Muscle layer of duodenum (tissue), 2 donors: ENCODE measurements at regions not wholly inside any gene's neighbourhood (a gene's known extent, or its start where the extent isn't known, plus 50 kb on each side); places are given as distances from the start of the nearest gene placed in this dataset.
"Not testable (repeated sequence)": the region's sequence is repeated elsewhere in the genome, so short reads cannot be mapped to it uniquely, and the experiment has no call there.

Experiments used
- H3K27ac ChIP-seq: one replicate; pipeline ENCODE4 v1.7.0; 2013; ENCODE audit warnings: mild to moderate bottlenecking, low read length
- H3K27me3 ChIP-seq: one replicate; pipeline ENCODE4 v1.7.0; 2013; ENCODE audit warnings: low read depth, mild to moderate bottlenecking, control low read depth, low read length
- H3K36me3 ChIP-seq, 2 donors: one replicate each; pipeline ENCODE4 v1.7.0; 2013; ENCODE audit warnings: low read length in 2 of 2, control low read depth in 1 of 2, mild to moderate bottlenecking in 1 of 2; ENCODE audit not compliant: insufficient read depth in 2 of 2, control insufficient read depth in 1 of 2
- H3K4me1 ChIP-seq, 2 donors: one replicate each; pipeline ENCODE4 v1.7.0; 2013; ENCODE audit warnings: low read length in 2 of 2, mild to moderate bottlenecking in 2 of 2, control low read depth in 1 of 2, moderate library complexity in 1 of 2; ENCODE audit not compliant: insufficient read depth in 2 of 2, control insufficient read depth in 1 of 2
- H3K4me3 ChIP-seq, 2 donors: one replicate each; pipeline ENCODE4 v1.7.0; 2013; ENCODE audit warnings: low read length in 2 of 2, low read depth in 1 of 2, mild to moderate bottlenecking in 1 of 2
- H3K9me3 ChIP-seq, 2 donors: one replicate each; pipeline ENCODE4 v1.7.0; 2013; ENCODE audit warnings: low read length in 2 of 2, control low read depth in 1 of 2, mild to moderate bottlenecking in 1 of 2; ENCODE audit not compliant: control insufficient read depth in 1 of 2
- donor health status: healthy.

DNA sequence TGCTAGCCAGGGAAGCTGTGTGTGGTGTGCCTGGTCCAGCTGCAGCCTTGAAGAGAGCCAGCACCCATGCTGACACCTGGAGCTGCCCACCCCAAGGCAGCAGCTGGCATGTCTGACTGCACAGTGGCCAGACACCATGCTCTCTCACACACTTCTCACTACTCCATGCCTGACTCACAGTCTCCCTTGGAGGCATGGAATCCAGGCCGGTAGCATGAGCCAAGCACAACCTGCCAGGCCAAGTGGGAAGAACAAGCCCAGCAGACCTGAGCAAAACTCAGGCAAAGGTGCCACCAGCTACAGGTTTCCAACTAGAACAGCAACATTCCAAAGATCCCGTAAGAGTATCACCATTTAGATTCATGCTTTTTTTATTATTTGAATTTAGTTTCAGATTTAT lies 625.3 kb upstream of the LRRTM4 start:
- H3K27me3 ChIP-seq = no peaks in the 10 kb centered on the region

GRCh38 chr2:78154586-78154985 lies 632.4 kb upstream of the LRRTM4 start:
- Histone ChIP-seq H3K9me3 (no peaks in the 10 kb centered on the region), H3K4me1 (no peaks in the 10 kb centered on the region), H3K27me3 (no peaks in the 10 kb centered on the region), H3K27ac (no peak overlapping the region), H3K4me3 (no peak overlapping the region), H3K36me3 (no peaks in the 10 kb centered on the region)

More for the DNA sequence above, 625.3 kb upstream of the LRRTM4 start:
- no peak overlapping the region for H3K4me3 ChIP-seq
- no peaks in the 10 kb centered on the region for H3K9me3 ChIP-seq
- no peaks in the 10 kb centered on the region for H3K4me1 ChIP-seq
- H3K36me3 ChIP-seq = no peaks in the 10 kb centered on the region
- no peak overlapping the region for H3K27ac ChIP-seq

- H3K27me3 ChIP-seq = no peaks in the 10 kb centered on the region
- H3K4me3 ChIP-seq = no peak overlapping the region
- H3K27ac ChIP-seq = no peak overlapping the region
- H3K4me1 ChIP-seq = no peaks in the 10 kb centered on the region
- H3K36me3 ChIP-seq = no peaks in the 10 kb centered on the region
- H3K9me3 ChIP-seq = no peaks in the 10 kb centered on the region
Measured at GRCh38 chr2:78162202-78162601, 640.0 kb upstream of the LRRTM4 start.

DNA sequence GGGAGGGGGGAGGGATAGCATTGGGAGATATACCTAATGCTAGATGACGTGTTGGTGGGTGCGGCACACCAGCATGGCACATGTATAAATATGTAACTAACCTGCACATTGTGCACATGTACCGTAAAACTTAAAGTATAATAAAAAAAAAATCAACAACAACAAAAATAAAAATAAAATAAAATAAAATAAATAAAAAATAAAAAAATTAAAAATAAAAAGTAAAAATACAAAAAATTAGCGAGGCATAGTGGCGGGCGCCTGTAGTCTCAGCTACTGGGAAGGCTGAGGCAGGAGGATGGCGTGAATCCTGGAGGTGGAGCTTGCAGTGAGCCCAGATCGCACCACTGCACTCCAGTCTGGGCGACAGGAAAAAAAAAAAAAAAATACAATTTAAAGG lies 650.0 kb upstream of the LRRTM4 start:
- not testable (repeated sequence) for H3K4me3 ChIP-seq, H3K36me3 ChIP-seq, H3K4me1 ChIP-seq, H3K27ac ChIP-seq, H3K9me3 ChIP-seq, H3K27me3 ChIP-seq

DNA sequence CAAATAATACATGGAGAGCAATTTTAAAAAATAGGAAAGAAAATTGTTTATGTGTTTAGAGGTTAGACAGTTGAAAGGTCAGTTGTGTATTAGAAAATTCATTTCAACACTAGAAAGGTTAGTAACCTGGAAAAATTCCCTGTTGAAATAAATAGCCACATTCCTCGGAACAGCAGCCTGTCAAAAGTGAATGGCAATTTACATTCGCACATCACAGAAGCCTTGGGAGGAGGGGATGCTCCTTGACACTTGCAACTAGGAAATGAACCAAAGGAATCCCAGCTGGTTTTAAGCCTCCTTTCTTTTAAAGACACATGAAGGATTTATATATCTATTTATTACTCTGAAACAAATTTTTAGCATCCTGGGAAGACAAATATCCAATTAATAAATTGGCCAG lies 653.5 kb upstream of the LRRTM4 start:
- no peaks in the 10 kb centered on the region for H3K36me3 ChIP-seq
- H3K27ac ChIP-seq = no peak overlapping the region
- H3K9me3 ChIP-seq = no peaks in the 10 kb centered on the region
- no peaks in the 10 kb centered on the region for H3K27me3 ChIP-seq
- no peak overlapping the region for H3K4me3 ChIP-seq
- no peaks in the 10 kb centered on the region for H3K4me1 ChIP-seq

DNA sequence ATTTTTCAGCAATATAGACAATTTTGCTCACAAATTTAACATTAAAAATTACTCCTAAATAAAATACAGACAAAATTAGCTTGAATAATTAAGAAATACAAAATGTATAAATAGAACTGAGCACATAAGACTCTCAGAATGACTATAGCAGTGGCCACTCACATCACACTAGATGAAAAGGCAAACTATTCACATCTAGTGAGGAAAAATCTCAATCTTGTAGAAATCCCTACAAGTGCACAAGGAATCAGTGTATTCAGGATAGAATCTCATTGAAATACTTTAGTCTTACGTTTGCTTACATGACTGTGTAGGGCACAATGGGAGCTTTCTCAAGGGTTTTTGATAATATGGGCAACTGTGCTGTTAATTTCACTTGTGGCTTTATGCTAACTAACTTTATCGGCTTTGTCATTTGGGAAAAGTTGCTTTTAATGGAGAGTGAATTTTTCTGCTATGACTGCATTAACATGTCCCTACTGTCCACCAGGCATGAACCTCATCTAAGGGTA lies 678.9 kb upstream of the LRRTM4 start:
- Histone ChIP-seq H3K27me3 (no peaks in the 10 kb centered on the region), H3K9me3 (no peaks in the 10 kb centered on the region), H3K4me3 (no peak overlapping the region), H3K36me3 (no peaks in the 10 kb centered on the region), H3K27ac (no peak overlapping the region), H3K4me1 (no peaks in the 10 kb centered on the region)

DNA sequence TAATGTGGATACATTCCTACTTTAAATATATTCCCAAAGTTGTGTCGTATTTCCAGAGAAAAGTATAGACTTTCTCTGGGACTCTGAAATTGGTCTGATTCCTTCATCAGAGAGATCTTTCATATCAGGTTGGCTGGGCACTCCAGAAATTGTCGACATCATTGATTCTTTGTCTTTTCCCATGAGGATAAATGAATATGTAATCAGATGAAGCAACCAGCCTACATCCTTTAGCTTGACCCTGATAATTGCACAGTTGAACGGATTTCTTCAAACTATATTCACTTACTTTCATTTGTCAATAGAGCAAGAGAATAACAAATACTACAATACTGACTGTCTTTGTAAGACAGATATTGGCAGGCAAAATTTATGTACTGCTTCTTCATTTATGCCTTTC lies 680.2 kb upstream of the LRRTM4 start:
- Histone ChIP-seq H3K36me3 (no peaks in the 10 kb centered on the region), H3K27me3 (no peaks in the 10 kb centered on the region), H3K4me3 (no peak overlapping the region), H3K9me3 (no peaks in the 10 kb centered on the region), H3K27ac (no peak overlapping the region), H3K4me1 (no peaks in the 10 kb centered on the region)

DNA sequence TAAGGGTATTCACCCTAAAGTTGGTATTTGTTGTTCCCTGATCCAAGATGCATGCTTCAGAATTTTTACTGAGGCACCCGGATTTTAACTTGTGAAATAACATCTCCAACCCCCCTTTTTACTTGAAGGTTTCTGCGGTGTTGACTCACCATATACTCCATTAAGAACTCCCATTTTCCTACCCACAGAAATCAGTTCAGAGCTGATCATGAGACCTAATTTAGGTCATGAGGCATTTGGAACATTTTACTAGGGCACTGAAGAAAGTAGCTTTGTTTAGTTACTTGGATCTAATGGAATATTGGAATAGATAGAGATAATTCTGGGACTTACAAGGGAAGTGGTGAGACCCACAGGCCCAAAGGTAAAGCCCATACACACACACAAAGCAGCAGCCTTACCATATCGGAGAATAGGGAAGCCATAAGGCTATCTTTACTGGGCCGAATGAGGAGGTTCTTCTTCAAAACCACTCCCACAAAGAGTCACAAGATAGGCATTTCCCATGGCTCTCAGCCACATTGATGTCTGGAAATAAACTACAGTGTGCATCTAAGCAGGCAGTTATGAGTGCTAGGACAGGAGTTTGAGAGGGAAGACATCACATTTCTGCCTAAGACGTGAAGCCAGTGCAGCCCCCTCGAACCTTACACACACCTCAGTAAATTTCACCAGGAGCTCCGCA lies 681.0 kb upstream of the LRRTM4 start:
- Histone ChIP-seq H3K36me3 (no peaks in the 10 kb centered on the region), H3K4me3 (no peak overlapping the region), H3K27me3 (no peaks in the 10 kb centered on the region), H3K9me3 (no peaks in the 10 kb centered on the region), H3K4me1 (no peaks in the 10 kb centered on the region), H3K27ac (no peak overlapping the region)

GRCh38 chr2:78218066-78218465 lies 695.9 kb upstream of the LRRTM4 start:
- Histone ChIP-seq H3K36me3 (no peaks in the 10 kb centered on the region), H3K4me1 (no peaks in the 10 kb centered on the region), H3K27ac (no peak overlapping the region), H3K27me3 (no peaks in the 10 kb centered on the region), H3K9me3 (no peaks in the 10 kb centered on the region), H3K4me3 (no peak overlapping the region)

- Histone ChIP-seq H3K27ac (no peak overlapping the region), H3K36me3 (no peaks in the 10 kb centered on the region)
Measured at GRCh38 chr2:78237704-78238103, 715.5 kb upstream of the LRRTM4 start.

DNA sequence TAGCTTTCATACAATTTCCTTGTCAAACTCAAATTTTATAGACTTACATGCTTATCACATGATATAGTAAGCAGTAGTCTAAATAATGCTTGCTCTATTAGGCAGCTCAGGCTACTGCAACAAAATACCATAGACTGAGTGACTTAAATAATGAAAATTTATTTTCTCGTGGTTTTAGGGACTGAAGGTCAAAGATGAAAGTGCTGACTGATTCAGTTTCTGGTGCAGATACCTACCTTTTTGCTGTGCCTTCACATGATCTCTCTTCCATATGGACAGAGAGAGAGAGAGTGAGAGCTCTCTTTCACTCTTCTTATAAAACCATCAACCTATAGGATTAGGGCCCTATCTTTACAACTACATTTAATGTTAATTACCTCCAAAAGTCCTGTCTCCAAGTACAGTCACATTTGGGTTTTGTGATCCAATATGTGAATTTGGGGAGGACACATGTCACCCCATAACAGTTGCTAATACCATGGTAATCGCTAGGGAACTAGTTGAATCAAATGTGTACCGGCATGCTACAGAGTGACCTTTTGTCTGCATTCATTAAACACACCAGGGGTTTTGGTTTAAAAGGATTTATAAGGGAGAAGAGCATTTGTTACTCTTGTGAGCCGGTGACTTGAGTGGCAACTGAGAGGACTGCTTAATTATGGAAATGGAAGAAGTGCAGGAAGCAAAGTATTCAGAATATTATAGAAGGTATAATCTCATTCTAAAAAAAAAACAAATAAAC lies 723.4 kb upstream of the LRRTM4 start:
- Histone ChIP-seq H3K36me3 (no peaks in the 10 kb centered on the region), H3K4me1 (no peaks in the 10 kb centered on the region), H3K27ac (no peak overlapping the region), H3K4me3 (no peak overlapping the region), H3K9me3 (peaks cover 0 to 2% of the 10 kb centered on the region in 2 donors), H3K27me3 (no peaks in the 10 kb centered on the region)

More at GRCh38 chr2:78237704-78238103, 715.5 kb upstream of the LRRTM4 start:
- no peaks in the 10 kb centered on the region for H3K9me3 ChIP-seq
- H3K4me3 ChIP-seq = no peak overlapping the region
- no peaks in the 10 kb centered on the region for H3K4me1 ChIP-seq
- no peaks in the 10 kb centered on the region for H3K27me3 ChIP-seq
